ENCODE measurements at regions not wholly inside any gene's neighbourhood (a gene's known extent, or its start where the extent isn't known, plus 50 kb on each side); places are given as distances from the start of the nearest gene placed in this dataset.

GRCh38 chr3:95926904-95927501, 887.4 kb upstream of the EPHA6 start:
- Histone ChIP-seq H3K79me2 (ENCODE audit: control insufficient read depth, insufficient read depth, low read length) (no peaks in the 10 kb centered on the region), H3K27me3 (replicated peaks in 1 of 4; ENCODE audit: control extremely low read depth in 1 of 4, control insufficient read depth in 3 of 4, insufficient read depth in 4 of 4, low read length in 3 of 4) (no peaks in the 10 kb centered on the region), H4K20me1 (ENCODE audit: control insufficient read depth, insufficient read depth, low read length, poor library complexity, severe bottlenecking) (no peaks in the 10 kb centered on the region), H3K27ac (ENCODE audit: low read length in 2 of 2) (no peak overlapping the region), H3K9ac (ENCODE audit: low read length) (no peak overlapping the region), H3K4me1 (ENCODE audit: control insufficient read depth in 2 of 2, insufficient read depth in 2 of 2, low read length in 2 of 2) (no peaks in the 10 kb centered on the region), H3K4me2 (replicated peaks; ENCODE audit: low read depth, low read length, poor library complexity, severe bottlenecking) (no peak overlapping the region), H3K36me3 (replicated peaks in 1 of 2; ENCODE audit: control extremely low read depth in 1 of 2, control insufficient read depth in 1 of 2, extremely low read depth in 1 of 2, insufficient read depth in 2 of 2, low read length in 1 of 2) (no peaks in the 10 kb centered on the region), H3K9me3 (ENCODE audit: control extremely low read depth in 1 of 3, control insufficient read depth in 2 of 3, insufficient read depth in 1 of 3, low read length in 2 of 3) (no peaks in the 10 kb centered on the region), H2AFZ (ENCODE audit: insufficient read depth, low read depth, low read length, poor library complexity, severe bottlenecking) (no peak overlapping the region), H3K4me3 (ENCODE audit: control extremely low read depth in 1 of 5, extremely low read depth in 1 of 5, insufficient read depth in 1 of 5, low read depth in 2 of 5, low read length in 4 of 5) (no peak overlapping the region)
- ATAC-seq (ENCODE audit: low read depth) (no peak), DNase-seq (no peak)
- TF ChIP-seq CTCF (IDR thresholded peaks at IDR 0.05) (no peak), EZH2 (IDR thresholded peaks at IDR 0.05; ENCODE audit: borderline replicate concordance, insufficient read depth, low read depth, low read length, poor library complexity, severe bottlenecking) (no peak)
- Mint-ChIP-seq H3K4me1 (no peaks in the 10 kb centered on the region), H3K9me3 (ENCODE audit: insufficient read depth) (peaks cover 4% of the 10 kb centered on the region), H3K4me3 (no peak overlapping the region), H3K27me3 (no peaks in the 10 kb centered on the region), H3K27ac (no peak overlapping the region)
- ChIA-PET CTCF (no interaction called here), POLR2A (no interaction called here)
- intact Hi-C loops (cut with micrococcal nuclease) = no loop called here
- WGBS (ENCODE audit: insufficient coverage) = 75% methylated on average over 6 of the region's 9 CpGs

- H3K27ac ChIP-seq (ENCODE audit: low read length in 2 of 2) = no peak overlapping the region
- no peaks in the 10 kb centered on the region for H3K36me3 ChIP-seq (replicated peaks in 1 of 2; ENCODE audit: control extremely low read depth in 1 of 2, control insufficient read depth in 1 of 2, extremely low read depth in 1 of 2, insufficient read depth in 2 of 2, low read length in 1 of 2)
- peaks cover 4% of the 10 kb centered on the region for H3K9me3 Mint-ChIP-seq (ENCODE audit: insufficient read depth)
- H3K4me1 ChIP-seq (ENCODE audit: control insufficient read depth in 2 of 2, insufficient read depth in 2 of 2, low read length in 2 of 2) = no peaks in the 10 kb centered on the region
- H3K27me3 ChIP-seq (replicated peaks in 1 of 4; ENCODE audit: control extremely low read depth in 1 of 4, control insufficient read depth in 3 of 4, insufficient read depth in 4 of 4, low read length in 3 of 4) = no peaks in the 10 kb centered on the region
- DNase-seq (no peak), ATAC-seq (ENCODE audit: low read depth) (no peak)
- H3K27me3 Mint-ChIP-seq = no peaks in the 10 kb centered on the region
- CTCF ChIA-PET = no interaction called here
- H3K9me3 ChIP-seq (ENCODE audit: control extremely low read depth in 1 of 3, control insufficient read depth in 2 of 3, insufficient read depth in 1 of 3, low read length in 2 of 3) = peaks cover 0 to 2% (median 0%) of the 10 kb centered on the region in 3 donors
- H3K4me1 Mint-ChIP-seq = no peaks in the 10 kb centered on the region
- H3K4me3 ChIP-seq (ENCODE audit: control extremely low read depth in 1 of 5, extremely low read depth in 1 of 5, insufficient read depth in 1 of 5, low read depth in 2 of 5, low read length in 4 of 5) = no peak overlapping the region
- WGBS (ENCODE audit: insufficient coverage) = no CpG with 5 or more reads among the region's 1 CpG
- TF ChIP-seq CTCF (IDR thresholded peaks at IDR 0.05) (no peak), EZH2 (IDR thresholded peaks at IDR 0.05; ENCODE audit: borderline replicate concordance, insufficient read depth, low read depth, low read length, poor library complexity, severe bottlenecking) (no peak)
- no peaks in the 10 kb centered on the region for H3K79me2 ChIP-seq (ENCODE audit: control insufficient read depth, insufficient read depth, low read length)
- intact Hi-C loops (cut with micrococcal nuclease) = no loop called here
- no peak overlapping the region for H3K4me3 Mint-ChIP-seq
- H3K9ac ChIP-seq (ENCODE audit: low read length) = no peak overlapping the region
- no peak overlapping the region for H3K4me2 ChIP-seq (replicated peaks; ENCODE audit: low read depth, low read length, poor library complexity, severe bottlenecking)
- no peak overlapping the region for H2AFZ ChIP-seq (ENCODE audit: insufficient read depth, low read depth, low read length, poor library complexity, severe bottlenecking)
- POLR2A ChIA-PET = no interaction called here
- H4K20me1 ChIP-seq (ENCODE audit: control insufficient read depth, insufficient read depth, low read length, poor library complexity, severe bottlenecking) = no peaks in the 10 kb centered on the region
- H3K27ac Mint-ChIP-seq = no peak overlapping the region
These were observed 880.2 kb upstream of the EPHA6 start for GRCh38 chr3:95934181-95934580.

Data from B cell (primary cell).